Uterus (tissue), 2 donors: ENCODE measurements at regions not wholly inside any gene's neighbourhood (a gene's known extent, or its start where the extent isn't known, plus 50 kb on each side); places are given as distances from the start of the nearest gene placed in this dataset.

Source experiments
- POLR2A ChIP-seq, 2 donors: fragments of 450-650 bp; IDR thresholded peaks; one replicate each; pipeline ENCODE4 v1.6.1; 2016; ENCODE audit warnings: antibody characterized with exemption in 2 of 2, mild to moderate bottlenecking in 1 of 2, moderate library complexity in 1 of 2
- TF ChIP-seq, protein P1 (sequence below), 4 experiments: fragments of 200-600 bp in 2 of 4; fragments of 450-650 bp in 2 of 4; sonication (generic) in 2 of 4; IDR thresholded peaks; one replicate each; pipeline ENCODE4 v1.5.1; 2016 to 2019; ENCODE audit warnings: antibody characterized with exemption in 4 of 4, mild to moderate bottlenecking in 2 of 4, moderate library complexity in 1 of 4

GRCh38 chr9:113823421-113823820, 52.7 kb upstream of the ZNF618 start:
- TF ChIP-seq, protein P1, sequence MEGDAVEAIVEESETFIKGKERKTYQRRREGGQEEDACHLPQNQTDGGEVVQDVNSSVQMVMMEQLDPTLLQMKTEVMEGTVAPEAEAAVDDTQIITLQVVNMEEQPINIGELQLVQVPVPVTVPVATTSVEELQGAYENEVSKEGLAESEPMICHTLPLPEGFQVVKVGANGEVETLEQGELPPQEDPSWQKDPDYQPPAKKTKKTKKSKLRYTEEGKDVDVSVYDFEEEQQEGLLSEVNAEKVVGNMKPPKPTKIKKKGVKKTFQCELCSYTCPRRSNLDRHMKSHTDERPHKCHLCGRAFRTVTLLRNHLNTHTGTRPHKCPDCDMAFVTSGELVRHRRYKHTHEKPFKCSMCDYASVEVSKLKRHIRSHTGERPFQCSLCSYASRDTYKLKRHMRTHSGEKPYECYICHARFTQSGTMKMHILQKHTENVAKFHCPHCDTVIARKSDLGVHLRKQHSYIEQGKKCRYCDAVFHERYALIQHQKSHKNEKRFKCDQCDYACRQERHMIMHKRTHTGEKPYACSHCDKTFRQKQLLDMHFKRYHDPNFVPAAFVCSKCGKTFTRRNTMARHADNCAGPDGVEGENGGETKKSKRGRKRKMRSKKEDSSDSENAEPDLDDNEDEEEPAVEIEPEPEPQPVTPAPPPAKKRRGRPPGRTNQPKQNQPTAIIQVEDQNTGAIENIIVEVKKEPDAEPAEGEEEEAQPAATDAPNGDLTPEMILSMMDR (IDR thresholded peaks at IDR 0.05): no peak
- no peak for TF ChIP-seq POLR2A (IDR thresholded peaks at IDR 0.05)
